Stimulated activated CD4-positive, alpha-beta T cell treated with anti-CD3 and anti-CD28 coated beads, TNF-alpha, amount 100 ng/mL, for 24 hours (primary cell): ENCODE measurements at regions not wholly inside any gene's neighbourhood (a gene's known extent, or its start where the extent isn't known, plus 50 kb on each side); places are given as distances from the start of the nearest gene placed in this dataset.
"Not testable (repeated sequence)": the region's sequence is repeated elsewhere in the genome, so short reads cannot be mapped to it uniquely, and the experiment has no call there.

Experiments
- DNase-seq, 3 experiments: peaks; one replicate each; pipeline ENCODE4 v3.0.0-alpha.2; 2020; ENCODE audit warnings: low read depth in 3 of 3

DNA sequence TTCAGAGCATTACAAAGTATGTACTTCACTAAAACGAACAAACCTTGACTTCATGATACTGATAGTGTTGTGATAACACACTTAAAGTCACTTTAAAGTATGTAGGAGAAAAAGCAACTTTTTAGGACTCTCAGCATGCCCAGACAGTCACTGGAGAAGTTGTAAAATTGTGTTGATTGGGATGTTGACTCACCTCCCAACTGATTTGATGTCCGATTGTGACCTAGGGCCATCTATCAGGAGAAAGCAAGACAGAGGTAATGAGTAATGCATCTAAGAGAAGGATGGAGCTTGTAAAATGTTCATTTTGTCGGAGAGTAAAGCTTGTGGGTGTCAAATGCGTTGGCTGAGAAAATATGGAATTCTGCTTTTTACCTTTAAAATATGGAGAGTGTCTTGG, 135.4 kb upstream of the SEMA3D start:
- DNase-seq, result no peak

DNA sequence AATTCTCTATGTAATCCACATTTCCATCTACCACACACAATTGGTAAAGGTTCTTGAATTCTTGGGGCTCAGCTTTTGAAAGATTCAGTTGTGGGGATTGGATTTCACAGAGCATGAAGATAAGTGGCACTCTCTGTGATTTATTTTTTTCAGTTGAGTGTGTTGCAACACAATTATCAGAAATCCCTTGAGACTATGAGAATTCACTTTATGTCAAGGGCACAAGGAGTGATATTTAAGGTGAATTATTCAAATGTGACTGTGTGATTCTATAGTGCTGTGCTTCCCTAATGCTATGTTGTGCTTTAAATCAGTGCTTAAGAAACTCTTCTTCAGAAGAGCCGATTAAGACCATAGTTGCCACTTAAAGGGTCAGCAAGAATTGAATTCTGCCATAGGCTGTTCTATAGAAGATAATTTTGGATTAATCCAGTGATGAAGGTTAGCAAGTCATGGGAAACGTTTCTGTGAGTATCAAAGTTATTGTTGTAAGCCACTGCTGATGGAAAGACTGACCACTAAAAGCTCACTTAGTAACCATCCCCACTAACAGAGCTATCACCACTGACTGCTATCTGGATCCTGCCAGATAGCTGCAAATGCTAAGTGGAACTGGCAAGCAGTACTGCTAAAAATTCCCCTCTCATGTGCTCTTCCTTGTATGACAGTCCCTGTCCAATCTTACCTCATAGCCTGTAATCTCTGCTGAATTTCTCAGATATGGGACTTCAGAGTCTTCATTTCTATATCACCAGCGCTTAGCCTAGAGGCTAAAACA, 134.0 kb upstream of the SEMA3D start:
- no peak for DNase-seq

DNA sequence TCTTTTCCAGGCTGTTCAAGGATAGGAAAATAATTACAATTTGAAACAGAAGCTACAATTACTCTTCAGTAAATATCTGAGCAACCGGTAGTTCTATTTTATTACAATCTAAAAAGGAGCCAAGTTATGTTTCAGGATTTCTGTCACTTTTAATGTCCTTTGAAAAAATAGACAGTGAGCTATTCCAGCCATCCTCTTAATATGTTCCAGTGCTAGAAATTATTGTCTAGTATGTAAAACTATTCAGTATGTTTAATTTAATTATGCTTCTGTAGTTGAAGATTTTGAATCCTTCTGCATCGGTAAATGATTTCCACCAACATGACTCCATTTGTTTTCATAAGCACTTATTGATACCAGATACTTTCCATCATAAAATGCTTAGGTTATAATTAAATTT, 129.6 kb upstream of the SEMA3D start:
- no peak for DNase-seq

DNA sequence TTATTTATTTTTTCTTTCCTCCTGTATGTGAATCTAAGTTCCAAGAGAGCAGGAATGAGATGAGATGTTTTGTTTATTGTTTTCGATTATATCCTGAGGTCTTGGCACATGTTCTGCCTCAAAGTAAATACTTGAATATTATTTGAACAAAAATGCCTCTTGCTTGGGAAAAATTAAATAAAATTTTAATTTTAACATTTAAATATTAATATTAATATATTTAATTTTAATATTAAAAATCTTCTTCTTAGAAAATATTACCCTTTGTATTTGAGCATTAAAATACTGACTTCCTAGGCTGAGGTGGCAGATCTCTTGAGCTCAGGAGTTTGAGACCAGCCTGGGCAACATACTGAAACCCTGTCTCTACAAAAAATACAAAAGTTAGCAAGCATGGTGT, 123.4 kb upstream of the SEMA3D start:
- no peak for DNase-seq

DNA sequence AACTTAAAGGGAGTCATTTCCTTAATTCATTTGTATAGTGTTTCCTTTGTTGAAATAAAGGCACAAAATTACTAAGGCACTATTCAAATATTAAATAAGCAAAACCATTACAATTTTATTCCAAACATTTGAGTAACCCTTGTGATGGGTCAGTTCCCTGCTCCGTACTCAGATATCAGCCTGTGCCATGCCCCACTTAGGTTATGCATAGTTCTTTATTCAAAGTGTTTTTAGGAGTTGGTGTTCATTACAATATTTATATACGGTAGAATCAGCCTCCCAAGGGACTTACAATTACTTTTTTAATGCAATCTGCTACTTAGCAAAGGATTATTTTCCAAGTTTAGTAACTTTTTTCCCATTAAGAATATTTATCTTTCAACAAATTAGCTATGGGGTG, 119.3 kb upstream of the SEMA3D start:
- no peak for DNase-seq

DNA sequence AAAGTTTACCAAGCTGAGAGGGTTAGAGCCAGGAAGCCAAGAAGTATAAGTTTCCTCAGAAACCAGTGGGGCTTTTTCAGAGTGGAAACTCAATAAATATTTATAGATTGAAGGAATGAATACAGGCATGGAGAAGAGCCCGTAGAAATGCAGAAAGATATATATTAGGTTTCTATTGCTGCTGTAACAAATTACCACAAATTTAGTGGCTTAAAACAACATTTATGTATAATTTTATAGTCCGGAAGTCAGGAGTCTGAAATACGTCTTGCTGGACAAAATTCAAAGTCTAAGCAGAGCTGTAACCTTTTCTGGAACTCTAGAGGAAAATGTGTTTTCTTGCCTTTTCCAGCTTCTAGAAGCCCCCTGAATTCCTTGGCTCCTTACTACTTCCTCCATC, 107.3 kb upstream of the SEMA3D start:
- no peak for DNase-seq

DNA sequence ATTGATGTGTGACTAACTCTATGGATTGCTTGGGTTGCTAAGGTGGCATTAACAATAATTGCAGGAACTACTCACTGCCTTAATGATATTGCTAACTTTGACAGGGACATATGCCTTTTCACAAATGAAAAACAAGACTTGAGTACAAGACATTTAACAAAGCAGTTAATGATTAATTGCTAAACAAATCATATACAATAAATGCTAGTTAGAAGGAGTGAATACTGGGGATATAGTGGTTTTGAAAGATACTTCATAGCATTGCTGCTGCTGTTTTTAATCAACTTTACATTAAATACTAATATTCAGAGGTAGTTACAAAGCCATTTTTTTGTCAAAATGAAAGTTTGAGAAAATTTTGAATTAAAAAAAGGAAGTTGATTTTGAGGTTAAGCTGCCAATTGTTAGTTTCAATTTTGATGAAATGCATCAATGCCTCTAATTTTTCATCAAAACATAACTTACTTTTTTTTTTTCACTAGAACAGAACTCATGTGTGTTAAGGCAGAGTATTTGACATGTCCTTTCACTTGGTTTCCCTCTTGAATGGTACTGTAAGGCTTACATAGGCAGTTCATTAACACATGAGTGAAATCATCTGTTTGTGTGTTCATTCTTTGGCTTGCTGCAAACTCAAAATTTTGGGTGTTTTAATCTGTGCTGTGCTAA, 106.2 kb upstream of the SEMA3D start:
- DNase-seq, result no peak

DNA sequence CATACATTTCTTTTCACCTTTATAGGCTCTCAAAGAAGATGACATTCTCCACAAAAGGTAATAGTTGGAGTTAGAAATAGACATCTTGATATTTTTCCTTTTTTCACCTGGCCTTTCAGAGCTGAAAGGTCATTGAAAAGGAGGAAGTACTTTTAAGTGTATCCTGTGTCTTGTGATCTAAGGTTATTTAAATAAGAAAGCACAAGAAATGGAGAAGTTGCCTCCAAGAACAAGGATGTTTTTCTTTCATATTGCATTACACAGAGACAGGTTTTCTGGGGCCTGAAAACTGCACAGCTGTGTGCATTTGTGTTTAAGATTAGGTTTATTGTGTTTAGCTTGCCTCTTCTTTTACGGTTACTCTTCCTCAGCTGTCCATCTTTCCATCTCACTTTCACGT, 103.4 kb upstream of the SEMA3D start:
- DNase-seq, result no peak

DNA sequence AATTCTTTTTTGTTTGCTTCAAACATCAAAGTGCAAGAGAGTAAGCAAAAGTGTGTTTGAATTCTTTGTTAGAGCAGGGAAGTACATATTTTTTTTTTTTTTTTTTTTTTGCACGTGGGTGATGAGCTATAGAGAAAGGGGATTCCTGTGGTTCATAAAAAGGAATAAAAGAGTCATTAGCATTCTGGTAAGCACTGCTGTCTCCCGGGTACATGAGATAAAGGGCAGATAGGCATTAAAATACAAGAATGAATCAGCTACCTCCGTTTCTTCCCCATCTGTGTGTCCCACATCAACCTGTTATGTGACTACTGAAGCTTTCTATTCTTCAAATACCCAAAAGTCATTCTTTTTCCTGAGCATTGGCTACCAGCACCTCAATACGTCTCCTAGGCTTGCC, 102.4 kb upstream of the SEMA3D start:
- DNase-seq, result no peak

DNA sequence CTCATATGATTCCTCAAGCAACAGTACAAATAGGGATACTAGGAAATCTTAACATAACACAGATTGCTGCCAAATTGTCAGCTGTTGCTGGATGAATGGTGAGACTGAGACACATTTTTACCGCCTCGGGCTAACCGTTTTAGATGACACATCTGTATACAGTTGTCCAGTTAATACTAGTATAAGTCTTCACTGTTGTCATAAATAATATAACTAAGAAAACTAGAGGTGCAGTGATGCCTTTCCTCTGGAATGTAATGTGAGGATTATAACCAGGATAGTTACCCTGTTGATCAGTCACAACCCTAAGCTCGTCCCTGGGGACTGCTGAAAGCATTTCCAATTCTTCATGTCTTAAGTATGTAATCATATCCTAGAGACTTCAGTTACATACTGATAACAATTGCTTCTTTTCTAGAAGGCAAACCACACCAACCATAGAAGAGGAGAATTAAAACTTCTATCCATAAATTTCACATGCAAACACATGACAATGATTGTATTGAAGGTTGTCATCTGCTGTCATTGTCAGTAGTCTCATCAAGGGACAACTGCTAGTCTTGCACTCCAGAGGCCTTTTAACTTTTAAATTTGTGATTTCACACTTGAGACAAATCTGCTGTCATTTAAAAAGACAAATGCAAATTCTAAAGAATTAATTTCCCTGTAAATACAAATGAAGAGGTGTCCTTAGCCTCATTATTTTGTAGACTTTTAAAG, 100.4 kb upstream of the SEMA3D start:
- no peak for DNase-seq

DNA sequence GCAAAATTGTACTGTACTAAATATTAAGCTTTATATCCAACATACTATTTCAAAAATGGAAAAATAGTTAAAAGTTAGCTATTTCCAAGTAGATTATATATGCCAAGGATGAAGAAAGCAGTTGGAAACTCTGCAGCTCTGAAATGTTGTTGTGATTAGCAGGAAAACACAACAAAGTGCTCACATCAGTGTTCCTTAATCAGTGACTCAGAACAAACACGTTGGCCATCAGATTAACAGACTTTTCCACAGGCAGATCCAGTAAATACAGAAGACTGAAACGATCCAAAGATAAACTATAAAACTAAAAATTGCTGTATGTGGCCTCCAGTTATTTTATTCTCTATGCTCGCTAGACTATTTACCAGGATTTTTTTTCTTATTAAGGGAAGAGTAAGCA, 99.6 kb upstream of the SEMA3D start:
- DNase-seq, result no peak

DNA sequence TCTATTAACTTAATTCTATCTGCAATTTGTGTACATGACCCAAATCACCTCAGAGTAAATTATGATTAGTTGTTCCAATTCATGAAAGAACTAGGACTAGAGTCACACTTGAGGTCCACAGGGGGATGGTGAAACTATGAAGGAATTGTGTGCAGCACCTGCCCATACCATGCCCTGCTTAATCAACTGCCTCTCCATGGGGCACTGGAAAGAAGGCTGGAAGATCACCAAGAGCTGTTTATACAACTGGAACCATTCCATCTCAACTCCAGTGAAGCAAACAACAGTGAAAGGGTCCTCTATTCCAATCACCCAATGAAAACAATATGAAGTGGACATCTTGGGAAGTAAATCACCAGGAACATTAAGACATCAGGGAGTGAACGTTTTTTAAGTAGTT, 98.7 kb upstream of the SEMA3D start:
- no peak for DNase-seq

DNA sequence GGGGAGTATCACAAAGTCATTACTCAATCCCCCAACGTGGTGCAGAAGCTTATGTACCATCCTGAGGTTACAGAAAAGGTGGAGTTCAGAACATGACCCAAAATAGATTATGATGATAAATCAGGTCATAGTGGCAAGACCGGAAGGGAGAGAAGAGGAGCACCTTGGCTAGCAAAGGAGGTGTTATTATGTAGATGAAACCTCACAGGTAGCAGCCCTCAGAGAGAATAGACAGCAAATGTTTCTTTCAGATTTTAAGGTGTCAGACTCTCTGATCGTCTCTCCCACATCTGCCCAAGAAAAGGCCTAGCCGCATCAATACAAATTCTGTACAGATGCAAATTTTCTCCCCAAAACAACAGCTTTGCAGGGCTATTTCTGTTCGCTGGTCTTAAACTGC, 88.3 kb upstream of the SEMA3D start:
- no peak for DNase-seq

DNA sequence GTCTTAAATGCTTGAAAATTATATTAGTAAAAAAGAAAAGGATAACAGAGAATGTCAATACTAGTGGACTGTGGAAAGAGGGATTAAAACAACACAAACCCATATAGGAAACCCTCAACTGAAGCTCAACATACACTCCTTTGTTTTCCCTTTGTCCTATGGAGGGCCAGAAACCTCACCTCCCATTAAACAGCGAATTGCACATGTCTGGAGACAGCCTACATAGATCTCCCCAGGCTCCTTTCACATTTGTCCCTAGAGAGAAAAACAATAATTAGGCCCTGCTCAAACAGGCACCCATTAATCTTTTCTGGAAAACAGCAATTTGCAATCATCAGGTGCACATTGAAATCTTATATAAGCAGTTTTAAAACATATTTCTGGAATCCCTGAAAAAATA, 87.6 kb upstream of the SEMA3D start:
- no peak for DNase-seq

DNA sequence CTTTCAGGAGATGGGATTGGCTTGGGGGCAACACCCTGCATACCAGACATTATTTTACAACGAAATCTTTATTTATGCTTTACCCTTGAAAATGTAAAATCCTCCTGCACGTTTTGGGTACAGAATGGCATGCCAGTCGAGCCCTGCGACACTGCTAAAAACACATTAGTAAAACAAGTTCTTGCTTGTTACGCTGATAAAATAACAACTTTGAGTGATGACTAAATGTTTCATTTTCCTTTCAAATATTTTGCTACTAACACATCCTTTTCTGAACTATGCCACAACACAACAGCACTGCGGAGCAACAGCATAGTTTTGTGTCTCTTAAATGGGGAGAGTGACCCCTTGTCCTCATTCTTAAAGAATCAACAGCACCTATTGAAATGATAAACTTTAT, 76.0 kb upstream of the SEMA3D start:
- no peak for DNase-seq

DNA sequence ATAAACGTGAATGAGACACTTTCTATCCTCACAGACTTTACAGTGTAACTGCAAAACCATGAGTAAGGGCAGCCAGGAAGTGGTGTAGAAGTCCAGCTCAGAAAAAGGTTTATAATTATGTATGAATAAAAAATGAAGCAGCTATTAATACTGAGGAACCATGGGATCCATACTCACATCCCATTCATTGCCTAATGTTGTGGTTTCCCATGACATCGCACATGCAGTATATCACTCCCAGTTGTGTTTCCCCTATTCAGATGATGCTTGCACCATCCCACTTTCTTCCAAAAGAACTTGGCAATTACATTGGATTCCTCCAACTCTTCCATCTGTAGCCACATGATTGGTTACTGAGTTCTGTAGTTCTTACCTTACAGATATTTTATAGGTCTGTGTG, 74.5 kb upstream of the SEMA3D start:
- DNase-seq, result no peak

DNA sequence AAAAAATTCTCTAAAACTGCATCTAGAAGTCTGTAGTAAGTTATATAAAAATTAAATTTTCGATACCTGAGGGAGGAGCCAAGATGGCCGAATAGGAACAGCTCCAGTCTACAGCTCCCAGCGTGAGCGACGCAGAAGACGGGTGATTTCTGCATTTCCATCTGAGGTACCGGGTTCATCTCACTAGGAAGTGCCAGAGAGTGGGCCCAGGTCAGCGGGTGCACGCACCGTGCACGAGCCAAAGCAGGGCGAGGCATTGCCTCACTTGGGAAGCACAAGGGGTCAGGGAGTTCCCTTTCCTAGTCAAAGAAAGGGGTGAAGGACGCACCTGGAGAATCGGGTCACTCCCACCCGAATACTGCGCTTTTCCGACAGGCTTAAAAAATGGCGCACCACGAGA, 62.9 kb upstream of the SEMA3D start:
- not testable (repeated sequence) for DNase-seq

DNA sequence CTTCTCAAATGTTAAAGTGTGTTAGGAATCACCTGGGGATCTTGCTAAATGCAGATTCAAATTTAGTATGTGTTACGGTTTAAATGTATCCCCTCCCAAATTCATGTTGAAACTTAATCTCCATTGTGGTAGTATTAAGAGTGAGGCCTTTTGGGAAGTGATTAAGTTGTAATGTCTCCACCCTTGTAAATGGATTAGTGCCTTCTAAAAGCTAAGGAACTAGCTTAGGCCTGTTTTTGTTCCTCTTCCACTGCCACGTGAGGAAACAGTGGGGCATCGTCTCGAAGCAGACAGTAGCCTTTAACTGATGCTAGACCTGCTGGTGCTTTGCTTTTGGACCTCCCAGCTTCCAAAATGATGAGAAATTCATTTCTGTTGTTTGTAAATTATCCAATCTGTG, 52.3 kb upstream of the SEMA3D start:
- DNase-seq, result no peak

DNA sequence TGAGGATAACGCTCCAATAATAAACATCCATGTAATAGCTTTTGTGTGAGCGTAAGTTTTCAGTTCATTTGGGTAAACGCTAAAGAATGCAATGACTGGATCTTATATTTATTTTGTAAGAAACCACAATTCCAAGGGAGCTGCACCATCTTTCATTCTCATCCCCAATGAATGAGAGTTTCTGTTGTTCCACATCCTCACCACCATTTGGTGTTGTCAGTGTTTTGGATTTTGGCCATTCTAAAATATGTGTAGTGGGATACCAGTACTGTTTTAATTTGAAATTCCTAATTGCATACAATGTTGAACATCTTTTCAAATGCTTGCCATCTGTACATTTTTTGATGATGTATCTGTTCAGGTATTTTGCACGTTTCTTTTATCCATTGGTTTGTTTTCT, 50.9 kb upstream of the SEMA3D start:
- no peak for DNase-seq
